Smooth muscle cell (in vitro differentiated cells): ENCODE measurements at regions not wholly inside any gene's neighbourhood (a gene's known extent, or its start where the extent isn't known, plus 50 kb on each side); places are given as distances from the start of the nearest gene placed in this dataset.
"Not testable (repeated sequence)": the region's sequence is repeated elsewhere in the genome, so short reads cannot be mapped to it uniquely, and the experiment has no call there.

ENCODE experiments used
- DNase-seq: peaks from one replicate; lab custom pipeline; 2025; ENCODE audit not compliant: unreplicated experiment; lab: John Stamatoyannopoulos, UW
- H2AFZ ChIP-seq: fragments of 200-600 bp; sonication (generic); 2 replicates; pipeline ENCODE4 v1.6.0; 2016; ENCODE audit warnings: antibody characterized with exemption, low read depth, mild to moderate bottlenecking
- H3F3A ChIP-seq: fragments of 200-600 bp; sonication (generic); 2 replicates; pipeline ENCODE4 v1.6.0; 2017; ENCODE audit warnings: antibody characterized with exemption, low read depth
- H3K27ac ChIP-seq: fragments of 200-600 bp; sonication (generic); 2 replicates; pipeline ENCODE4 v1.5.1; 2016; ENCODE audit warnings: low read depth, mild to moderate bottlenecking
- H3K27me3 ChIP-seq: fragments of 200-600 bp; sonication (generic); 2 replicates; pipeline ENCODE4 v1.6.1; 2016; ENCODE audit warnings: low read depth, mild to moderate bottlenecking
- H3K36me3 ChIP-seq: fragments of 200-600 bp; sonication (generic); 2 replicates; pipeline ENCODE4 v1.5.1; 2016; ENCODE audit warnings: low read depth
- H3K4me1 ChIP-seq: fragments of 200-600 bp; sonication (generic); 2 replicates; pipeline ENCODE4 v1.5.1; 2016; ENCODE audit warnings: low read depth
- H3K4me2 ChIP-seq: fragments of 200-600 bp; sonication (generic); 2 replicates; pipeline ENCODE4 v1.6.0; 2016; ENCODE audit warnings: mild to moderate bottlenecking
- H3K4me3 ChIP-seq: fragments of 200-600 bp; sonication (generic); 2 replicates; pipeline ENCODE4 v1.5.1; 2016; ENCODE audit warnings: mild to moderate bottlenecking
- H3K79me2 ChIP-seq: fragments of 200-600 bp; sonication (generic); 2 replicates; pipeline ENCODE4 v1.6.0; 2016; ENCODE audit warnings: low read depth, mild to moderate bottlenecking
- H3K9ac ChIP-seq: fragments of 200-600 bp; sonication (generic); 2 replicates; pipeline ENCODE4 v1.6.0; 2016; ENCODE audit warnings: low read depth
- H3K9me3 ChIP-seq: fragments of 200-600 bp; sonication (generic); replicated peaks from 2 replicates; pipeline ENCODE4 v1.5.1; 2016; ENCODE audit warnings: low read depth
- H4K20me1 ChIP-seq: fragments of 200-600 bp; sonication (generic); 2 replicates; pipeline ENCODE4 v1.6.0; 2016; ENCODE audit warnings: low read depth
- CTCF ChIP-seq: fragments of 200-600 bp; sonication (generic); IDR thresholded peaks from 2 replicates; pipeline ENCODE4 v1.5.1; 2017; ENCODE audit warnings: borderline replicate concordance, mild to moderate bottlenecking, antibody characterized with exemption; ENCODE audit not compliant: insufficient read depth, poor library complexity, severe bottlenecking
- whole genome bisulfite sequencing: methylation state at CpG from one replicate; pipeline ENCODE4 v1.1.7; 2016; ENCODE audit warnings: low lambda C conversion rate; 5-methylcytosine and 5-hydroxymethylcytosine counted together

- TF ChIP-seq CTCF = no peak
- Histone ChIP-seq H3F3A (no peaks in the 10 kb centered on the region), H3K9me3 (no peaks in the 10 kb centered on the region), H3K4me3 (no peak overlapping the region), H3K4me2 (no peak overlapping the region), H3K79me2 (no peaks in the 10 kb centered on the region), H3K27ac (no peak overlapping the region), H3K4me1 (no peaks in the 10 kb centered on the region), H3K36me3 (no peaks in the 10 kb centered on the region), H2AFZ (no peak overlapping the region), H3K27me3 (no peaks in the 10 kb centered on the region), H3K9ac (no peak overlapping the region), H4K20me1 (no peaks in the 10 kb centered on the region)
- 59% methylated on average over 1 of the region's 1 CpG for WGBS
- DNase-seq = no peak
These were observed 346.2 kb downstream of the MAGEB5 start for GRCh38 chrX:26562156-26562555.

GRCh38 chrX:26559855-26560254, 343.9 kb downstream of the MAGEB5 start:
- Histone ChIP-seq H3K36me3 (no peaks in the 10 kb centered on the region), H2AFZ (no peak overlapping the region), H3K27me3 (no peaks in the 10 kb centered on the region), H3K9ac (no peak overlapping the region), H3K27ac (no peak overlapping the region), H3F3A (no peaks in the 10 kb centered on the region), H3K4me3 (no peak overlapping the region), H3K4me2 (no peak overlapping the region), H3K79me2 (no peaks in the 10 kb centered on the region), H4K20me1 (no peaks in the 10 kb centered on the region), H3K9me3 (no peaks in the 10 kb centered on the region), H3K4me1 (no peaks in the 10 kb centered on the region)
- WGBS = 75% methylated on average over 3 of the region's 3 CpGs
- TF ChIP-seq CTCF = no peak
- DNase-seq = no peak

- Histone ChIP-seq H3K27me3 (no peaks in the 10 kb centered on the region), H3K4me3 (no peak overlapping the region), H3K4me1 (no peaks in the 10 kb centered on the region), H3K36me3 (no peaks in the 10 kb centered on the region), H4K20me1 (no peaks in the 10 kb centered on the region), H3K4me2 (no peak overlapping the region), H2AFZ (no peak overlapping the region), H3F3A (no peaks in the 10 kb centered on the region), H3K9ac (no peak overlapping the region), H3K27ac (no peak overlapping the region), H3K9me3 (no peaks in the 10 kb centered on the region), H3K79me2 (no peaks in the 10 kb centered on the region)
- WGBS = 86% methylated on average over 29 of the region's 29 CpGs
- no peak for TF ChIP-seq CTCF
- no peak for DNase-seq
These were observed 342.9 kb downstream of the MAGEB5 start for GRCh38 chrX:26558719-26559386.

- no peak overlapping the region for H2AFZ ChIP-seq
- WGBS = 90% methylated on average over 35 of the region's 35 CpGs
These were observed 341.8 kb downstream of the MAGEB5 start for GRCh38 chrX:26557691-26558321.

GRCh38 chrX:26525768-26526167, 309.8 kb downstream of the MAGEB5 start:
- not testable (repeated sequence) for H3K4me3 ChIP-seq, H3K4me2 ChIP-seq, H3F3A ChIP-seq, H3K36me3 ChIP-seq, DNase-seq, H3K27me3 ChIP-seq, H3K4me1 ChIP-seq, H3K79me2 ChIP-seq, H4K20me1 ChIP-seq, H3K9ac ChIP-seq, H2AFZ ChIP-seq, H3K9me3 ChIP-seq, H3K27ac ChIP-seq
- WGBS = 44% methylated on average over 8 of the region's 8 CpGs

More at GRCh38 chrX:26557691-26558321, 341.8 kb downstream of the MAGEB5 start:
- Histone ChIP-seq H3K4me1 (no peaks in the 10 kb centered on the region), H3K9ac (no peak overlapping the region), H3F3A (no peaks in the 10 kb centered on the region), H3K79me2 (no peaks in the 10 kb centered on the region), H4K20me1 (no peaks in the 10 kb centered on the region), H3K9me3 (no peaks in the 10 kb centered on the region), H3K4me2 (no peak overlapping the region), H3K36me3 (no peaks in the 10 kb centered on the region), H3K27me3 (no peaks in the 10 kb centered on the region), H3K27ac (no peak overlapping the region), H3K4me3 (no peak overlapping the region)
- DNase-seq = no peak
- TF ChIP-seq CTCF = no peak
